ENCODE measurements at regions not wholly inside any gene's neighbourhood (a gene's known extent, or its start where the extent isn't known, plus 50 kb on each side); places are given as distances from the start of the nearest gene placed in this dataset.
"Not testable (repeated sequence)": the region's sequence is repeated elsewhere in the genome, so short reads cannot be mapped to it uniquely, and the experiment has no call there.

GRCh38 chr15:88987934-88988671 lies 74.9 kb upstream of the MFGE8 start:
- H3K27ac Mint-ChIP-seq = peak overlapping the region in 1 of 2 donors; percentile 13

GRCh38 chr15:88989578-88989977 lies 76.4 kb upstream of the MFGE8 start:
- DNase-seq (no peak), ATAC-seq (no peak)
- H3K4me3 Mint-ChIP-seq = no peak overlapping the region
- H3K27me3 Mint-ChIP-seq = peaks cover 10% of the 10 kb centered on the region
- no peaks in the 10 kb centered on the region for H3K9me3 Mint-ChIP-seq
- no peak overlapping the region for H3K27ac Mint-ChIP-seq
- no peaks in the 10 kb centered on the region for H3K4me1 Mint-ChIP-seq

More at GRCh38 chr15:88987934-88988671, 74.9 kb upstream of the MFGE8 start:
- DNase-seq (no peak), ATAC-seq (no peak)
- H3K27me3 Mint-ChIP-seq = peaks cover 10% of the 10 kb centered on the region
- H3K4me3 Mint-ChIP-seq = no peak overlapping the region
- H3K9me3 Mint-ChIP-seq = no peaks in the 10 kb centered on the region
- no peaks in the 10 kb centered on the region for H3K4me1 Mint-ChIP-seq

- Mint-ChIP-seq H3K4me3 (no peak overlapping the region), H3K9me3 (no peaks in the 10 kb centered on the region), H3K27me3 (peaks cover 10% of the 10 kb centered on the region), H3K27ac (no peak overlapping the region), H3K4me1 (no peaks in the 10 kb centered on the region)
- no peak for ATAC-seq
- no peak for DNase-seq
Measured at GRCh38 chr15:88990185-88990679, 77.1 kb upstream of the MFGE8 start.

GRCh38 chr15:88992216-88992615 lies 79.0 kb upstream of the MFGE8 start:
- H3K9me3 Mint-ChIP-seq = no peaks in the 10 kb centered on the region
- DNase-seq (no peak), ATAC-seq (no peak)
- no peaks in the 10 kb centered on the region for H3K4me1 Mint-ChIP-seq
- H3K27ac Mint-ChIP-seq = no peak overlapping the region
- H3K27me3 Mint-ChIP-seq = peaks cover 10% of the 10 kb centered on the region
- H3K4me3 Mint-ChIP-seq = no peak overlapping the region

- H3K9me3 Mint-ChIP-seq = no peaks in the 10 kb centered on the region
- H3K27ac Mint-ChIP-seq = no peak overlapping the region
- H3K27me3 Mint-ChIP-seq = peaks cover 10% of the 10 kb centered on the region
- H3K4me1 Mint-ChIP-seq = no peaks in the 10 kb centered on the region
- H3K4me3 Mint-ChIP-seq = no peak overlapping the region
- ATAC-seq (no peak), DNase-seq (no peak)
Measured at GRCh38 chr15:88992912-88993376, 79.8 kb upstream of the MFGE8 start.

GRCh38 chr15:88993662-88994061 lies 80.5 kb upstream of the MFGE8 start:
- Mint-ChIP-seq H3K27me3 (peaks cover 10% of the 10 kb centered on the region), H3K4me3 (no peak overlapping the region), H3K27ac (no peak overlapping the region), H3K9me3 (no peaks in the 10 kb centered on the region), H3K4me1 (no peaks in the 10 kb centered on the region)
- ATAC-seq = no peak
- DNase-seq = no peak

GRCh38 chr15:88994286-88994685 lies 81.1 kb upstream of the MFGE8 start:
- Mint-ChIP-seq H3K4me3 (no peak overlapping the region), H3K27ac (peak overlapping the region in 1 of 2 donors; percentile 86), H3K27me3 (peaks cover 10% of the 10 kb centered on the region), H3K4me1 (peaks cover 6% of the 10 kb centered on the region), H3K9me3 (no peaks in the 10 kb centered on the region)
- no peak for ATAC-seq
- no peak for DNase-seq

GRCh38 chr15:88995449-88995848 lies 82.3 kb upstream of the MFGE8 start:
- no peaks in the 10 kb centered on the region for H3K9me3 Mint-ChIP-seq
- ATAC-seq (no peak), DNase-seq (no peak)
- H3K27me3 Mint-ChIP-seq = peaks cover 3% of the 10 kb centered on the region
- no peak overlapping the region for H3K27ac Mint-ChIP-seq
- peaks cover 7% of the 10 kb centered on the region for H3K4me1 Mint-ChIP-seq
- H3K4me3 Mint-ChIP-seq = no peak overlapping the region

GRCh38 chr15:88997531-88997930 lies 84.4 kb upstream of the MFGE8 start:
- Mint-ChIP-seq H3K4me3 (no peak overlapping the region), H3K27ac (no peak overlapping the region), H3K4me1 (peaks cover 12% of the 10 kb centered on the region), H3K27me3 (no peaks in the 10 kb centered on the region), H3K9me3 (no peaks in the 10 kb centered on the region)
- DNase-seq = no peak
- ATAC-seq = no peak

GRCh38 chr15:88998980-88999713 lies 86.0 kb upstream of the MFGE8 start:
- ATAC-seq (no peak), DNase-seq (no peak)
- H3K27me3 Mint-ChIP-seq = no peaks in the 10 kb centered on the region
- no peaks in the 10 kb centered on the region for H3K9me3 Mint-ChIP-seq
- peaks cover 15% of the 10 kb centered on the region for H3K4me1 Mint-ChIP-seq
- no peak overlapping the region for H3K27ac Mint-ChIP-seq
- no peak overlapping the region for H3K4me3 Mint-ChIP-seq

- peaks cover 15% of the 10 kb centered on the region for H3K4me1 Mint-ChIP-seq
- not testable (repeated sequence) for H3K27ac Mint-ChIP-seq, ATAC-seq, DNase-seq, H3K4me3 Mint-ChIP-seq, H3K9me3 Mint-ChIP-seq, H3K27me3 Mint-ChIP-seq
Measured at GRCh38 chr15:89001708-89002275, 86.5 kb upstream of the ABHD2 start.

GRCh38 chr15:89002281-89002761 lies 85.9 kb upstream of the ABHD2 start:
- ATAC-seq (no peak), DNase-seq (no peak)
- Mint-ChIP-seq H3K9me3 (no peaks in the 10 kb centered on the region), H3K4me1 (peaks cover 15% of the 10 kb centered on the region), H3K27ac (peak overlapping the region in 1 of 2 donors; percentile 16), H3K27me3 (no peaks in the 10 kb centered on the region), H3K4me3 (no peak overlapping the region)

GRCh38 chr15:89002830-89003229 lies 85.4 kb upstream of the ABHD2 start:
- Mint-ChIP-seq H3K4me3 (no peak overlapping the region), H3K4me1 (peaks cover 15% of the 10 kb centered on the region), H3K9me3 (no peaks in the 10 kb centered on the region), H3K27ac (no peak overlapping the region), H3K27me3 (peaks cover 2% of the 10 kb centered on the region)
- ATAC-seq = no peak
- no peak for DNase-seq

- H3K4me3 Mint-ChIP-seq = no peak overlapping the region
- no peaks in the 10 kb centered on the region for H3K9me3 Mint-ChIP-seq
- no peak overlapping the region for H3K27ac Mint-ChIP-seq
- peaks cover 6% of the 10 kb centered on the region for H3K27me3 Mint-ChIP-seq
- DNase-seq (no peak), ATAC-seq (peak; percentile 46)
- peaks cover 11% of the 10 kb centered on the region for H3K4me1 Mint-ChIP-seq
Measured at GRCh38 chr15:89003865-89004725, 84.2 kb upstream of the ABHD2 start.

GRCh38 chr15:89004726-89005030 lies 83.6 kb upstream of the ABHD2 start:
- ATAC-seq = no peak
- Mint-ChIP-seq H3K27ac (no peak overlapping the region), H3K4me1 (peaks cover 8% of the 10 kb centered on the region)

More at GRCh38 chr15:89004726-89005030, 83.6 kb upstream of the ABHD2 start:
- H3K4me3 Mint-ChIP-seq = no peak overlapping the region
- H3K27me3 Mint-ChIP-seq = peaks cover 6% of the 10 kb centered on the region
- DNase-seq = no peak
- no peaks in the 10 kb centered on the region for H3K9me3 Mint-ChIP-seq

Data from stimulated activated naive CD8-positive, alpha-beta T cell treated with anti-CD3 and anti-CD28 coated beads, Interleukin-15, amount 100 ng/mL, for 72 hours (primary cell).